ENCODE measurements at regions not wholly inside any gene's neighbourhood (a gene's known extent, or its start where the extent isn't known, plus 50 kb on each side); places are given as distances from the start of the nearest gene placed in this dataset.

GRCh38 chr5:57687596-57687995 is 205.0 kb upstream of the ACTBL2 start:
- no peak for DNase-seq (ENCODE audit: low read depth)

- DNase-seq (ENCODE audit: low read depth), result no peak
These were observed 203.1 kb upstream of the ACTBL2 start for GRCh38 chr5:57685516-57686255.

GRCh38 chr5:57684299-57684702 is 201.7 kb upstream of the ACTBL2 start:
- no peak for DNase-seq (ENCODE audit: low read depth)

- DNase-seq (ENCODE audit: low read depth), result no peak
These were observed 200.5 kb upstream of the ACTBL2 start for GRCh38 chr5:57683036-57683630.

GRCh38 chr5:57681942-57682341 is 199.3 kb upstream of the ACTBL2 start:
- no peak for DNase-seq (ENCODE audit: low read depth)

- no peak for DNase-seq (ENCODE audit: low read depth)
These were observed 198.1 kb upstream of the ACTBL2 start for GRCh38 chr5:57680686-57681085.

GRCh38 chr5:57677235-57677634 is 194.6 kb upstream of the ACTBL2 start:
- DNase-seq (ENCODE audit: low read depth), result no peak

GRCh38 chr5:57676222-57677098 is 193.8 kb upstream of the ACTBL2 start:
- DNase-seq (ENCODE audit: low read depth), result peak; percentile 35

GRCh38 chr5:57675236-57675635 is 192.6 kb upstream of the ACTBL2 start:
- no peak for DNase-seq (ENCODE audit: low read depth)

- no peak for DNase-seq (ENCODE audit: low read depth)
These were observed 188.8 kb upstream of the ACTBL2 start for GRCh38 chr5:57671371-57671770.

GRCh38 chr5:57666582-57666981 is 184.0 kb upstream of the ACTBL2 start:
- DNase-seq (ENCODE audit: low read depth), result no peak

GRCh38 chr5:57665146-57665936 is 182.7 kb upstream of the ACTBL2 start:
- DNase-seq (ENCODE audit: low read depth), result no peak

- DNase-seq (ENCODE audit: low read depth), result no peak
These were observed 182.1 kb upstream of the ACTBL2 start for GRCh38 chr5:57664700-57665099.

- no peak for DNase-seq (ENCODE audit: low read depth)
These were observed 180.9 kb upstream of the ACTBL2 start for GRCh38 chr5:57663466-57663865.

GRCh38 chr5:57662991-57663390 is 180.4 kb upstream of the ACTBL2 start:
- peak; percentile 25 for DNase-seq (ENCODE audit: low read depth)

GRCh38 chr5:57659886-57660285 is 177.3 kb upstream of the ACTBL2 start:
- DNase-seq (ENCODE audit: low read depth), result no peak

GRCh38 chr5:57658018-57658417 is 175.4 kb upstream of the ACTBL2 start:
- no peak for DNase-seq (ENCODE audit: low read depth)

GRCh38 chr5:57655228-57655627 is 172.6 kb upstream of the ACTBL2 start:
- DNase-seq (ENCODE audit: low read depth), result no peak

- DNase-seq (ENCODE audit: low read depth), result peak; percentile 75
These were observed 171.2 kb upstream of the ACTBL2 start for GRCh38 chr5:57653636-57654290.

- DNase-seq (ENCODE audit: low read depth), result peak; percentile 29
These were observed 168.5 kb upstream of the ACTBL2 start for GRCh38 chr5:57651127-57651526.
